ENCODE measurements at regions not wholly inside any gene's neighbourhood (a gene's known extent, or its start where the extent isn't known, plus 50 kb on each side); places are given as distances from the start of the nearest gene placed in this dataset.

- TF ChIP-seq CTCF (conservative IDR thresholded peaks at IDR 0.05 in 1 of 2, IDR thresholded peaks at IDR 0.05 in 1 of 2; ENCODE audit: low read depth in 1 of 2, low read length in 2 of 2) (no peak), EZH2 (IDR thresholded peaks at IDR 0.05; ENCODE audit: low read length, missing control alignments) (no peak)
Observed at GRCh38 chr14:62308891-62309290, 546.7 kb downstream of the SNAPC1 start.

Measured in fibroblast of lung (primary cell).